ENCODE measurements at regions not wholly inside any gene's neighbourhood (a gene's known extent, or its start where the extent isn't known, plus 50 kb on each side); places are given as distances from the start of the nearest gene placed in this dataset.

- DNase-seq (ENCODE audit: low read depth, low spot score) (no peak), ATAC-seq (no peak), FAIRE-seq (no peak)
- ChIA-PET SMC1A (ENCODE audit: uncharacterized antibody, unreplicated experiment) (interaction anchor here (0.6 kb wide), 1 partner anchor 34 kb away, joined by 3 read pairs; no protein-coding TSS in a partner anchor), POLR2A (no interaction called here), RAD21 (ENCODE audit: unreplicated experiment) (interaction anchor here (0.6 kb wide), 1 partner anchor 765 kb away, joined by 3 read pairs; no protein-coding TSS in a partner anchor), CTCF (no interaction called here)
- no peaks in the 10 kb centered on the region for H3K79me2 ChIP-seq (ENCODE audit: control insufficient read depth, insufficient read depth, low read length)
- no peaks in the 10 kb centered on the region for H3K27me3 ChIP-seq (replicated peaks in 1 of 2; ENCODE audit: control insufficient read depth in 2 of 2, insufficient read depth in 2 of 2, low read length in 1 of 2)
- H3K36me3 ChIP-seq (ENCODE audit: control insufficient read depth in 2 of 2, insufficient read depth in 2 of 2, low read length in 1 of 2), result no peaks in the 10 kb centered on the region
- no peak overlapping the region for H3K9ac ChIP-seq (ENCODE audit: control insufficient read depth, insufficient read depth, low read length)
- no peaks in the 10 kb centered on the region; the same call in 2 of the 3 replicates for H3K9me3 ChIP-seq (replicated peaks; ENCODE audit: control insufficient read depth, insufficient read depth, low read length)
- in situ Hi-C loops (cut with MboI) (no loop called here), intact Hi-C loops (cut with micrococcal nuclease; ENCODE audit: unreplicated experiment) (no loop called here)
- no peak overlapping the region for H2AFZ ChIP-seq (ENCODE audit: control insufficient read depth, low read depth, low read length)
- BruUV-seq (replicated peaks), result no TSS peak
- TF ChIP-seq ZZZ3 (IDR thresholded peaks at IDR 0.05; ENCODE audit: control insufficient read depth, insufficient read length, low read depth), result no peak
- TF ChIP-seq TCF7 (IDR thresholded peaks at IDR 0.05; ENCODE audit: borderline replicate concordance), result no peak
- no peak for TF ChIP-seq FOXK2 (IDR thresholded peaks at IDR 0.05)
- no peak for TF ChIP-seq EGR1 (IDR thresholded peaks at IDR 0.05; ENCODE audit: borderline replicate concordance in 1 of 2, low read depth in 2 of 2, low read length in 2 of 2)
- TF ChIP-seq ETV6 (conservative IDR thresholded peaks at IDR 0.05 in 1 of 2, IDR thresholded peaks at IDR 0.05 in 1 of 2; ENCODE audit: borderline replicate concordance in 1 of 2, low read depth in 1 of 2), result no peak
- no peak for TF ChIP-seq RBBP5 (conservative IDR thresholded peaks at IDR 0.05)
- no peak for TF ChIP-seq WRNIP1 (IDR thresholded peaks at IDR 0.05; ENCODE audit: borderline replicate concordance, low read depth, low read length)
- no peak for TF ChIP-seq RUNX3 (IDR thresholded peaks at IDR 0.05; ENCODE audit: low read length)
- TF ChIP-seq PAX5 (IDR thresholded peaks at IDR 0.05; ENCODE audit: borderline replicate concordance, low read depth, low read length), result no peak
- TF ChIP-seq STAT3 (IDR thresholded peaks at IDR 0.05; ENCODE audit: low read depth, low read length), result no peak
- no peak for TF ChIP-seq RAD21 (IDR thresholded peaks at IDR 0.05; ENCODE audit: insufficient read depth, low read depth, low read length)
- TF ChIP-seq RCOR1 (conservative IDR thresholded peaks at IDR 0.05; ENCODE audit: low read depth, low read length), result no peak
- TF ChIP-seq NR2F1 (conservative IDR thresholded peaks at IDR 0.05), result no peak
- no peak for TF ChIP-seq RFX5 (IDR thresholded peaks at IDR 0.05; ENCODE audit: low read depth, low read length)
- no peak for TF ChIP-seq NR2C1 (IDR thresholded peaks at IDR 0.05)
- H4K20me1 ChIP-seq (ENCODE audit: control insufficient read depth, insufficient read depth), result no peaks in the 10 kb centered on the region
- H3K4me1 ChIP-seq (ENCODE audit: control insufficient read depth, insufficient read depth, low read length), result no peaks in the 10 kb centered on the region
- no peak overlapping the region for H3K4me2 ChIP-seq (ENCODE audit: control insufficient read depth, insufficient read depth)
- WGBS (ENCODE audit: insufficient coverage, insufficient replicate concordance, low lambda C conversion rate, missing lambda C conversion rate), result 0% methylated on average over 1 of the region's 1 CpG
- H3K4me3 ChIP-seq, result no peak overlapping the region
- H3K27ac ChIP-seq (ENCODE audit: control insufficient read depth, insufficient read depth), result no peak overlapping the region
Observed at GRCh38 chr1:30043731-30044408, 679.5 kb downstream of the MATN1 start.
